ENCODE measurements at regions not wholly inside any gene's neighbourhood (a gene's known extent, or its start where the extent isn't known, plus 50 kb on each side); places are given as distances from the start of the nearest gene placed in this dataset.

DNA sequence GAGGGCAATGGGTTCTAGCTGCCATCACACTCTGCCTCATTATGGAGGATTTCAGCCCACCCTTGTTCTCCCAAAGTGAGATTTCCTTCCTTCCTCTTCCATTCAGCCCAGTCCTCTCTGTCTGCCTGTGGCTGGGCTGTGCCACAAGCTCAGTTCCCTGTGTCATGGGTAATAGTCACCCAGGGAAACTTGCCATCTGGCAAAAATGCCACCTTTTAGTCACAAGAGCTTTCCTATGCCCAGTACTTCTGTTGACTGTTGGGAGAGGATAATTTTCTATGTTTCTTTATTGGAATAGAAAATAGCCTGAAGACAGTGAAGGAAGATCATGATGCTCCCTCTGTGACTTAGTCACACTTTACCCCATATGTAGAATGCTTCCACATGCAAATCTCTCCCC is 71.4 kb downstream of the TLR4 start:
- in situ Hi-C loops (cut with HindIII; ENCODE audit: low pct_ligation_motif_present, low sequenced_read_pairs), result no loop called here
- no peak for DNase-seq
- TF ChIP-seq, protein P1, sequence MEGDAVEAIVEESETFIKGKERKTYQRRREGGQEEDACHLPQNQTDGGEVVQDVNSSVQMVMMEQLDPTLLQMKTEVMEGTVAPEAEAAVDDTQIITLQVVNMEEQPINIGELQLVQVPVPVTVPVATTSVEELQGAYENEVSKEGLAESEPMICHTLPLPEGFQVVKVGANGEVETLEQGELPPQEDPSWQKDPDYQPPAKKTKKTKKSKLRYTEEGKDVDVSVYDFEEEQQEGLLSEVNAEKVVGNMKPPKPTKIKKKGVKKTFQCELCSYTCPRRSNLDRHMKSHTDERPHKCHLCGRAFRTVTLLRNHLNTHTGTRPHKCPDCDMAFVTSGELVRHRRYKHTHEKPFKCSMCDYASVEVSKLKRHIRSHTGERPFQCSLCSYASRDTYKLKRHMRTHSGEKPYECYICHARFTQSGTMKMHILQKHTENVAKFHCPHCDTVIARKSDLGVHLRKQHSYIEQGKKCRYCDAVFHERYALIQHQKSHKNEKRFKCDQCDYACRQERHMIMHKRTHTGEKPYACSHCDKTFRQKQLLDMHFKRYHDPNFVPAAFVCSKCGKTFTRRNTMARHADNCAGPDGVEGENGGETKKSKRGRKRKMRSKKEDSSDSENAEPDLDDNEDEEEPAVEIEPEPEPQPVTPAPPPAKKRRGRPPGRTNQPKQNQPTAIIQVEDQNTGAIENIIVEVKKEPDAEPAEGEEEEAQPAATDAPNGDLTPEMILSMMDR (IDR thresholded peaks at IDR 0.05; ENCODE audit: low read depth, low read length, missing control alignments), result no peak
- Histone ChIP-seq H3K27me3 (replicated peaks) (no peaks in the 10 kb centered on the region), H3K4me3 (ENCODE audit: low read depth, low read length) (no peak overlapping the region), H3K36me3 (replicated peaks) (no peaks in the 10 kb centered on the region), H3K27ac (no peak overlapping the region)

- H3K4me3 ChIP-seq (ENCODE audit: low read depth, low read length), result no peak overlapping the region
- DNase-seq, result no peak
- H3K27ac ChIP-seq, result no peak overlapping the region
- no peaks in the 10 kb centered on the region for H3K27me3 ChIP-seq (replicated peaks)
- TF ChIP-seq, protein P1 (IDR thresholded peaks at IDR 0.05; ENCODE audit: low read depth, low read length, missing control alignments), result no peak
- H3K36me3 ChIP-seq (replicated peaks), result no peaks in the 10 kb centered on the region
- in situ Hi-C loops (cut with HindIII; ENCODE audit: low pct_ligation_motif_present, low sequenced_read_pairs), result no loop called here
Observed at GRCh38 chr9:117777823-117778222, 73.6 kb downstream of the TLR4 start.

DNA sequence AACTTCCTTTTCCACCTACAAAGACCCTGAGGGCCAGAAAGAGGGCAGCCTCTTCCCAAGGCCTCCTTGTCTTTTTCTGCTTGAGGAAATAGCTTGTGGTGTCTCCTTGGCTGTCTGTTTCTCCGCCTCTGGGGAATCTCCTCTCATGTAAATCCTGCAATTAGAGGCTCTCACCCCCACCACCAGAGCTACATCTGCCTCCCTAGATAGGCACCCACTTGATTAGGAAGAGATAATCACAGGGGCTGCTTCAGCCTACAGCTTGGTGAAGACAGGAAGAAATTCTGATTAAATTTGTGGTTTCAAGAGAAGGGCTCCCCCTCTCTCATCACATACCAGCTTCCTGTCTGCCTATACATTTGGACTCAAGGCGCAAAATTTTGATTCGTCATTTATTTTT is 75.6 kb downstream of the TLR4 start:
- Histone ChIP-seq H3K27ac (no peak overlapping the region), H3K36me3 (replicated peaks) (no peaks in the 10 kb centered on the region), H3K27me3 (replicated peaks) (no peaks in the 10 kb centered on the region), H3K4me3 (ENCODE audit: low read depth, low read length) (no peak overlapping the region)
- TF ChIP-seq, protein P1 (IDR thresholded peaks at IDR 0.05; ENCODE audit: low read depth, low read length, missing control alignments), result no peak
- in situ Hi-C loops (cut with HindIII; ENCODE audit: low pct_ligation_motif_present, low sequenced_read_pairs), result no loop called here
- DNase-seq, result no peak

DNA sequence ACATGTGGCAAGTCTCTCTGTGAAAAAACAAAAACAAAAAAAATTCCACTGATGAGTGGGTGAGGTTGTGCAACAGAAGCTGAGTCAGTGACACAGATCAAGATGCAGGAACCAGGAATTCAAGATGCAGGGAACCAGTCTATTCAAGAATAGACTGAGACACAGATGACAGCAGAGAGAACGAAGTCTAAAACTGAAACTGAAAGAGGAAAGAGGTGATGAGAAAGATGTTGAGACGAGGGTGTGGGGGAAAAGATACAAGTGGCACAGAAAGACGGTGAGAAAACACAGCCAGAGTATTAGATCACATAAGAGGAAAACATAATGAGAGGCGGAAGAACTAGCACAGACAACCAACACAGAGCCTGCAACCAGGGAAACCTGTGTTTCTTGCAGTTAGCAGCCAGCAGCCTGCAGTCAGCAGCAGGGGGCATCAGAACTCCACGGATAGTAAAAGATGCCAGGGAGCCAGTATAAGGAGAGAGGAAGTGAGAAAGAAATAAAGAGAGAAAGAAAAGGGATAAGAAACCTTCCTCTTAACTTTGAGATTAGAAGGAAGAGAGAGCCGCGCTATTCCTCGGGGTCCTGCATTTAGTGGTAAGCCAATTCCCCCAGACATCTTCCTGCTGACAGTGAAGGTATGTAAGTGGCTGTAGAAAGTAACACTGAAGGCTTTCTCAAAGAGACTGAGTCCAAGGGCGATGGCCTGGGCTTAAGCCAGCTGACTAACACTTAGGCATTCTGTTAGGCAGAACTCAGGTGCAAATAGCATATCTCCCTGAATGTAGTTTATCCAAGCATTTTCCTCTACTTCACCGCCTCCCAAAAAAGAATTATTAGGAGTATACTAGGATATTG is 79.0 kb downstream of the TLR4 start:
- TF ChIP-seq, protein P1 (IDR thresholded peaks at IDR 0.05; ENCODE audit: low read depth, low read length, missing control alignments), result peak; percentile 96

DNA sequence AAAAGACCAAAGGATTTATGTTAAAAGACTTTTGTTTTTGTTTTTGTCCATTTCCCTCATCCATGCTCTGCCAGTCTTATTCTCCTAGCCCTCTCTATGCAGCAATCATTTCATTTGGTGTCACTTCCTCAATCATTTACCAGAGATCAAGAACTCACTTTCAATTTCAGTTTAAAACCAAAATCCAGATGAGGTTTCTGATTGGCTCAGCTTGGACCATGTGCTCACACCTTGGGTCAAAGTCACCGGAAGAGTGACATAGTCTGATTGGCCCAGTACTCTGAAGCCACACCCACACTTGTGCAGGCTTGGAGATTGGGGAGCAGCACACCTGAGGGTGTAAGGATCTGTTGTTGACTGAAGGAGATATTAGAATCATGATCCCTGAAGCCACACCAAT is 79.6 kb downstream of the TLR4 start:
- TF ChIP-seq, protein P1 (IDR thresholded peaks at IDR 0.05; ENCODE audit: low read depth, low read length, missing control alignments), result no peak
- no peak overlapping the region for H3K4me3 ChIP-seq (ENCODE audit: low read depth, low read length)
- H3K27me3 ChIP-seq (replicated peaks), result no peaks in the 10 kb centered on the region
- no peak overlapping the region for H3K27ac ChIP-seq
- DNase-seq, result no peak
- in situ Hi-C loops (cut with HindIII; ENCODE audit: low pct_ligation_motif_present, low sequenced_read_pairs), result no loop called here
- no peaks in the 10 kb centered on the region for H3K36me3 ChIP-seq (replicated peaks)

More for the DNA sequence above, 79.0 kb downstream of the TLR4 start:
- Histone ChIP-seq H3K27ac (peak overlapping the region; percentile 58), H3K36me3 (replicated peaks) (no peaks in the 10 kb centered on the region), H3K27me3 (replicated peaks) (no peaks in the 10 kb centered on the region), H3K4me3 (ENCODE audit: low read depth, low read length) (peak overlapping the region; percentile 58)
- peak; percentile 82 for DNase-seq
- in situ Hi-C loops (cut with HindIII; ENCODE audit: low pct_ligation_motif_present, low sequenced_read_pairs), result no loop called here
